Ishikawa (cell line): ENCODE measurements at regions not wholly inside any gene's neighbourhood (a gene's known extent, or its start where the extent isn't known, plus 50 kb on each side); places are given as distances from the start of the nearest gene placed in this dataset.

Experiments
- CEBPB ChIP-seq: IDR thresholded peaks from 2 replicates; pipeline ENCODE4 v1.6.1; 2012
- CREB1 ChIP-seq: IDR thresholded peaks from 2 replicates; pipeline ENCODE4 v1.6.1; 2012; ENCODE audit warnings: low read depth
- EGR1 ChIP-seq: IDR thresholded peaks from 2 replicates; pipeline ENCODE4 v1.6.1; 2012
- EP300 ChIP-seq: IDR thresholded peaks from 2 replicates; pipeline ENCODE4 v1.6.1; 2012; ENCODE audit warnings: borderline replicate concordance
- FOXM1 ChIP-seq: IDR thresholded peaks from 2 replicates; pipeline ENCODE4 v1.6.1; 2012; ENCODE audit warnings: low read depth, borderline replicate concordance
- NFIC ChIP-seq: IDR thresholded peaks from 2 replicates; pipeline ENCODE4 v1.6.1; 2012
- RAD21 ChIP-seq: IDR thresholded peaks from 2 replicates; pipeline ENCODE4 v1.6.1; 2012; ENCODE audit warnings: low read depth
- REST ChIP-seq: IDR thresholded peaks from 2 replicates; pipeline ENCODE4 v1.6.1; 2012; ENCODE audit warnings: low read depth, mild to moderate bottlenecking
- TAF1 ChIP-seq: IDR thresholded peaks from 2 replicates; pipeline ENCODE4 v1.6.1; 2012; ENCODE audit warnings: low read depth, mild to moderate bottlenecking
- TCF12 ChIP-seq: IDR thresholded peaks from 2 replicates; pipeline ENCODE4 v1.6.1; 2012; ENCODE audit warnings: low read depth
- TEAD4 ChIP-seq: IDR thresholded peaks from 2 replicates; pipeline ENCODE4 v1.6.1; 2012
- YY1 ChIP-seq: IDR thresholded peaks from 2 replicates; pipeline ENCODE4 v1.6.1; 2012; ENCODE audit warnings: low read depth
- ZBTB7A ChIP-seq: IDR thresholded peaks from 2 replicates; pipeline ENCODE4 v1.6.1; 2012; ENCODE audit warnings: low read depth
- TF ChIP-seq, protein P1 (sequence below): IDR thresholded peaks from 2 replicates; pipeline ENCODE4 v1.6.1; 2012
- TF ChIP-seq, protein P2 (sequence below): IDR thresholded peaks from 2 replicates; pipeline ENCODE4 v1.6.1; 2012

DNA sequence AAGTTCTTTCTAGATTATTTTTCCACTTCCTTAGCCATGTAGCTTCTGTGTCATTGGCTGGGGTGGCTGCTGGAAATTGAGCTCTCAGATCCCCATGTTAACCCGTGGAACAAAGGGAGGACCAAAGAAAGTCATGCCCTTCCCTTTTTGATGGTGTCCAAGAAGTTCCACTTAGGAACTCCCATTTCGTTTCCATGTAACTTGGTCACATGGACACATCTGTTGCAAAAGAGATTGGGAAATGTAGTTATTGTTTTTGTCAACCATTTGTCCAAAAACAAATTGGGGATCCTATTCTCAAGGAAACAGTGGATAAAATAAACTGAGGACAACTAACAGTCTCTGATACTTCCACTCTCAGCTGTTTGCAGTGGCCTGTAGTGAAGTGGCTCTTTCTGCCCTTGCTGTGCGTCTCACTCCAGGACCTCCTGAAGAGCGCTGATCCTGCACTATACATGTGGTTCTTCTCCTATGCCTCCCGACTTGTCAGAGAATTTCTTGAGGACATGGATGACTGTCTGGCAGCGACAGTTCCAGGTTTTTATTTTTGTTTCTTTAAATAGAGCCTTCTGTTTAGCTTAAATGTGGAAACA is 125.3 kb upstream of the LNX1 start:
- TF ChIP-seq ZBTB7A, result no peak
- TF ChIP-seq TEAD4, result no peak
- TF ChIP-seq, protein P1, sequence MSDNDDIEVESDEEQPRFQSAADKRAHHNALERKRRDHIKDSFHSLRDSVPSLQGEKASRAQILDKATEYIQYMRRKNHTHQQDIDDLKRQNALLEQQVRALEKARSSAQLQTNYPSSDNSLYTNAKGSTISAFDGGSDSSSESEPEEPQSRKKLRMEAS, result no peak
- no peak for TF ChIP-seq REST
- no peak for TF ChIP-seq NFIC

DNA sequence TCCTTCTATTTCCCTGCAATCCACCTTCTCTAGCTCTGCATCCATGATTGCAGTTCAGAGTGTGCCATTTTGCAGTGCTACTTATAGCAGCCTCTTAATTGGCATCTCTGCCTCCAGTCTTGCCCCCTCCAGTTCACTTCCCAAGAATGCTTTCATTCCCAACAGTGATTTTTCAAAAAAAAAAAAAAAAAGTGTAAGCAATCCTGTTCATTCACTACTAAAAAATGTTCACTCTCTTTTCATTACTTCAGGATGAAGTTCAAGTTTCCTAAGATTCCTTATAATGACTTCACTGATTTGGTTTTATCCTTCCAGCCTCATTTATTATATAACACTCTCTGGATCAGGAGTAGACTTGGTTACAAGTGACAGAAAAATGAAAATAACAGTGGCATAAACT is 124.7 kb upstream of the LNX1 start:
- TF ChIP-seq RAD21 (no peak), TAF1 (no peak), FOXM1 (no peak), YY1 (no peak), TCF12 (no peak), CREB1 (no peak), EGR1 (no peak)
- TF ChIP-seq, protein P2, sequence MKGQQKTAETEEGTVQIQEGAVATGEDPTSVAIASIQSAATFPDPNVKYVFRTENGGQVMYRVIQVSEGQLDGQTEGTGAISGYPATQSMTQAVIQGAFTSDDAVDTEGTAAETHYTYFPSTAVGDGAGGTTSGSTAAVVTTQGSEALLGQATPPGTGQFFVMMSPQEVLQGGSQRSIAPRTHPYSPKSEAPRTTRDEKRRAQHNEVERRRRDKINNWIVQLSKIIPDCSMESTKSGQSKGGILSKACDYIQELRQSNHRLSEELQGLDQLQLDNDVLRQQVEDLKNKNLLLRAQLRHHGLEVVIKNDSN, result no peak

GRCh38 chr4:53714236-53715140 is 123.2 kb upstream of the LNX1 start:
- TF ChIP-seq EP300 (no peak), CEBPB (no peak), REST (no peak), ZBTB7A (no peak), NFIC (no peak), YY1 (no peak), RAD21 (no peak), EGR1 (no peak), TEAD4 (no peak), TCF12 (no peak), TAF1 (no peak), CREB1 (no peak), FOXM1 (no peak)
- TF ChIP-seq, protein P2, result no peak
- TF ChIP-seq, protein P1, result no peak

GRCh38 chr4:53713767-53714166 is 122.5 kb upstream of the LNX1 start:
- TF ChIP-seq, protein P2, result no peak
- no peak for TF ChIP-seq RAD21

DNA sequence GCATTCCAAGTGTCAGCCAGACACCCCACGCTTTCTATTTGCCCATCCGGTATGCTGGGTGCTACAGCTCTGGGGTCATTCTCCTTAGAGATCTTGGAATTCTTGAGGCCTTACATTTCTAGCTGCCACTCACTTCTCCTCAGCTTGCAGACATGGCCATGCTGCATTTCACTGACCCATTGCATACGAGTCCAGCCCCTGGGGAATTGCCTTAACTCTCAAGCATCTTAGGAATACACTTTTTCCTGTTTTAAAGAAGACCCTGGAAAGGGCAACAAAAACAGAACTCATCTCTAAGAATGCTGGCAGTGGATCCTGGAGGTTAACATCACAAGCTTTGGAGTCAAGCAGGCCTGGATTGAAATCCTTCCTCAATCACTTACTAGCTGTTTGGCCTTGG is 122.0 kb upstream of the LNX1 start:
- TF ChIP-seq TEAD4 (no peak), YY1 (no peak), ZBTB7A (no peak), EGR1 (no peak), CEBPB (no peak), CREB1 (no peak), TAF1 (no peak), FOXM1 (no peak), NFIC (no peak)
- TF ChIP-seq, protein P2, result no peak
- TF ChIP-seq, protein P1, result no peak
